ENCODE measurements at regions not wholly inside any gene's neighbourhood (a gene's known extent, or its start where the extent isn't known, plus 50 kb on each side); places are given as distances from the start of the nearest gene placed in this dataset.

DNA sequence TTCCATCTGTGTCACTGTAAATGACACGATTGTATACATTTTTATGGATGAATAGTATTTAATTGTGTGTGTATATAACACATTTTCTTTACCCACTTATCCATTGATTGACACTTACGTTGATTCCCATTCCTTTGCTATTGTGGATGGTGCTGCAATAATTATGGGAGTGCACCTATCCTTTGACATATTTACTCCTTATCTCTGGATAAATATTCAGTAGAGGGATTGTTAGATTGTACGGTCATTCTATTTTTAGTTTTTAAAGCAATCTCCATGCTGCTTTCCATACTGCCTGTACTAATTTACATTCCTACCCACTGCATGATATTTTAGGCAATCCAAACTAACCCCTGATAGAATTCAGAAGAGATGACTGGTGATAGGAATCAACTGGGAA lies 980.1 kb downstream of the FSTL5 start:
- in situ Hi-C loops (cut with MboI; ENCODE audit: low sequenced_read_pairs) (no loop called here), intact Hi-C loops (cut with micrococcal nuclease) (no loop called here), dilution Hi-C loops (cut with HindIII; ENCODE audit: low sequenced_read_pairs, unreplicated experiment) (no loop called here)
- TF ChIP-seq, protein P1, sequence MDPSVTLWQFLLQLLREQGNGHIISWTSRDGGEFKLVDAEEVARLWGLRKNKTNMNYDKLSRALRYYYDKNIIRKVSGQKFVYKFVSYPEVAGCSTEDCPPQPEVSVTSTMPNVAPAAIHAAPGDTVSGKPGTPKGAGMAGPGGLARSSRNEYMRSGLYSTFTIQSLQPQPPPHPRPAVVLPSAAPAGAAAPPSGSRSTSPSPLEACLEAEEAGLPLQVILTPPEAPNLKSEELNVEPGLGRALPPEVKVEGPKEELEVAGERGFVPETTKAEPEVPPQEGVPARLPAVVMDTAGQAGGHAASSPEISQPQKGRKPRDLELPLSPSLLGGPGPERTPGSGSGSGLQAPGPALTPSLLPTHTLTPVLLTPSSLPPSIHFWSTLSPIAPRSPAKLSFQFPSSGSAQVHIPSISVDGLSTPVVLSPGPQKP (IDR thresholded peaks at IDR 0.05; ENCODE audit: borderline replicate concordance, low read depth, low read length) = no peak
- no peak for TF ChIP-seq FOS (IDR thresholded peaks at IDR 0.05; ENCODE audit: low read depth, low read length)
- no peak for TF ChIP-seq SMC3 (IDR thresholded peaks at IDR 0.05; ENCODE audit: low read depth, low read length)
- no peak for TF ChIP-seq BHLHE40 (IDR thresholded peaks at IDR 0.05; ENCODE audit: low read depth, low read length)
- TF ChIP-seq, protein P2, sequence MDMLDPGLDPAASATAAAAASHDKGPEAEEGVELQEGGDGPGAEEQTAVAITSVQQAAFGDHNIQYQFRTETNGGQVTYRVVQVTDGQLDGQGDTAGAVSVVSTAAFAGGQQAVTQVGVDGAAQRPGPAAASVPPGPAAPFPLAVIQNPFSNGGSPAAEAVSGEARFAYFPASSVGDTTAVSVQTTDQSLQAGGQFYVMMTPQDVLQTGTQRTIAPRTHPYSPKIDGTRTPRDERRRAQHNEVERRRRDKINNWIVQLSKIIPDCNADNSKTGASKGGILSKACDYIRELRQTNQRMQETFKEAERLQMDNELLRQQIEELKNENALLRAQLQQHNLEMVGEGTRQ (IDR thresholded peaks at IDR 0.05; ENCODE audit: low read depth, low read length) = no peak
- no peak for TF ChIP-seq CEBPB (IDR thresholded peaks at IDR 0.05; ENCODE audit: low read depth, low read length)
- H3K9me3 ChIP-seq (ENCODE audit: control insufficient read depth, insufficient read depth, low read length) = no peaks in the 10 kb centered on the region; the same call in none of the 2 replicates
- no peak overlapping the region for H2BK5ac ChIP-seq (ENCODE audit: low read depth, low read length, poor library complexity, severe bottlenecking)
- H4K8ac ChIP-seq (ENCODE audit: low read depth in 2 of 2, low read length in 2 of 2) = no peak overlapping the region
- H4K91ac ChIP-seq (ENCODE audit: insufficient read depth, low read depth, low read length) = no peak overlapping the region
- H3K18ac ChIP-seq (ENCODE audit: low read depth, low read length) = no peak overlapping the region
- H2AK9ac ChIP-seq (replicated peaks; ENCODE audit: low read depth, low read length, poor library complexity) = no peak overlapping the region
- H4K5ac ChIP-seq (ENCODE audit: low read depth, low read length) = no peak overlapping the region
- no peak overlapping the region for H3K56ac ChIP-seq (ENCODE audit: extremely low read depth, insufficient read depth, low read length)
- H3K4me2 ChIP-seq (ENCODE audit: low read depth, low read length) = no peak overlapping the region
- H3K14ac ChIP-seq (replicated peaks; ENCODE audit: low read depth, low read length) = no peak overlapping the region
- ATAC-seq (ENCODE audit: low read depth) (no peak), DNase-seq (no peak)
- H3K4me3 ChIP-seq (ENCODE audit: insufficient read depth, low read depth, low read length) = no peak overlapping the region
- no peak overlapping the region for H2AK5ac ChIP-seq (ENCODE audit: low read depth, low read length)
- no peak overlapping the region for H2BK20ac ChIP-seq (ENCODE audit: low read depth, low read length)
- ChIA-PET POLR2A (ENCODE audit: unreplicated experiment) (no interaction called here), CTCF (no interaction called here)
- no peaks in the 10 kb centered on the region for H3K79me1 ChIP-seq (ENCODE audit: low read depth in 1 of 2, low read length in 2 of 2)
- H3K9ac ChIP-seq (ENCODE audit: low read depth, low read length) = no peak overlapping the region
- H2AFZ ChIP-seq (replicated peaks; ENCODE audit: low read length, poor library complexity) = no peak overlapping the region
- H2BK120ac ChIP-seq (ENCODE audit: low read depth, low read length) = no peak overlapping the region
- H3K27me3 ChIP-seq (ENCODE audit: control insufficient read depth, insufficient read depth, low read length) = no peaks in the 10 kb centered on the region
- no CpG with 5 or more reads among the region's 3 CpGs for WGBS, 2 experiments (ENCODE audit: extremely low coverage in 2 of 2, insufficient read length in 1 of 2)
- H3K4me1 ChIP-seq (ENCODE audit: control insufficient read depth, insufficient read depth, low read length) = no peaks in the 10 kb centered on the region
- H3K27ac ChIP-seq (ENCODE audit: insufficient read depth, low read length) = no peak overlapping the region
- H3K23ac ChIP-seq (ENCODE audit: low read depth, low read length) = no peak overlapping the region
- H3K4ac ChIP-seq (ENCODE audit: low read depth, low read length) = no peak overlapping the region
- H2BK15ac ChIP-seq (ENCODE audit: low read depth, low read length) = no peak overlapping the region
- no peaks in the 10 kb centered on the region for H4K20me1 ChIP-seq (ENCODE audit: insufficient read depth, low read length)
- BruUV-seq (replicated peaks) = no TSS peak
- H3K9me1 ChIP-seq (ENCODE audit: insufficient read depth, low read length) = no peaks in the 10 kb centered on the region
- no peaks in the 10 kb centered on the region for H3K36me3 ChIP-seq (ENCODE audit: control insufficient read depth, insufficient read depth, low read length)

Data from IMR-90 (cell line).